ENCODE measurements at regions not wholly inside any gene's neighbourhood (a gene's known extent, or its start where the extent isn't known, plus 50 kb on each side); places are given as distances from the start of the nearest gene placed in this dataset.

GRCh38 chr15:25169318-25169717 lies 214.5 kb downstream of the SNRPN start:
- H3K4me2 ChIP-seq (ENCODE audit: low read length) = no peak overlapping the region
- H4K20me1 ChIP-seq (ENCODE audit: insufficient read depth) = no peaks in the 10 kb centered on the region
- no peaks in the 10 kb centered on the region for H3F3A ChIP-seq (ENCODE audit: insufficient read depth, low read length, poor library complexity, severe bottlenecking)
- no peaks in the 10 kb centered on the region for H3K36me3 ChIP-seq (ENCODE audit: insufficient read depth, low read length)
- no peaks in the 10 kb centered on the region for H3K27me3 ChIP-seq (ENCODE audit: insufficient read depth, low read depth, low read length)
- TF ChIP-seq MXI1 (conservative IDR thresholded peaks at IDR 0.05; ENCODE audit: poor library complexity, severe bottlenecking) (no peak), SMC3 (conservative IDR thresholded peaks at IDR 0.05; ENCODE audit: poor library complexity) (no peak)
- H3K9me2 ChIP-seq (ENCODE audit: insufficient read depth, low read length) = no peaks in the 10 kb centered on the region
- H3K79me2 ChIP-seq (replicated peaks; ENCODE audit: insufficient read depth, low read length) = no peaks in the 10 kb centered on the region
- H3K9me3 ChIP-seq (ENCODE audit: low read length) = peaks cover 8% of the 10 kb centered on the region
- H3K27ac ChIP-seq (ENCODE audit: low read length) = no peak overlapping the region
- H3K4me3 ChIP-seq (ENCODE audit: low read length) = no peak overlapping the region
- no peak overlapping the region for H3K9ac ChIP-seq (ENCODE audit: low read length)
- no peak overlapping the region for H2AFZ ChIP-seq (ENCODE audit: low read depth, low read length)

- Histone ChIP-seq H3K9me2 (ENCODE audit: insufficient read depth, low read length) (no peaks in the 10 kb centered on the region), H2AFZ (ENCODE audit: low read depth, low read length) (no peak overlapping the region), H3K4me2 (ENCODE audit: low read length) (no peak overlapping the region), H3K36me3 (ENCODE audit: insufficient read depth, low read length) (no peaks in the 10 kb centered on the region), H3K27me3 (ENCODE audit: insufficient read depth, low read depth, low read length) (no peaks in the 10 kb centered on the region), H3K9me3 (ENCODE audit: low read length) (peaks cover 8% of the 10 kb centered on the region), H3K27ac (ENCODE audit: low read length) (no peak overlapping the region), H4K20me1 (ENCODE audit: insufficient read depth) (no peaks in the 10 kb centered on the region), H3K79me2 (replicated peaks; ENCODE audit: insufficient read depth, low read length) (no peaks in the 10 kb centered on the region), H3K4me3 (ENCODE audit: low read length) (no peak overlapping the region), H3K9ac (ENCODE audit: low read length) (no peak overlapping the region), H3F3A (ENCODE audit: insufficient read depth, low read length, poor library complexity, severe bottlenecking) (no peaks in the 10 kb centered on the region)
- TF ChIP-seq SMC3 (conservative IDR thresholded peaks at IDR 0.05; ENCODE audit: poor library complexity) (no peak), REST (IDR thresholded peaks at IDR 0.05; ENCODE audit: borderline replicate concordance) (no peak), RAD21 (conservative IDR thresholded peaks at IDR 0.05) (no peak), TAF1 (IDR thresholded peaks at IDR 0.05; ENCODE audit: low read depth) (no peak), CTCF (IDR thresholded peaks at IDR 0.05; ENCODE audit: poor library complexity, severe bottlenecking) (no peak), MXI1 (conservative IDR thresholded peaks at IDR 0.05; ENCODE audit: poor library complexity, severe bottlenecking) (no peak), EZH2 (IDR thresholded peaks at IDR 0.05; ENCODE audit: borderline replicate concordance, insufficient read depth, low read length, poor library complexity, severe bottlenecking) (no peak), POLR2AphosphoS5 (IDR thresholded peaks at IDR 0.05) (no peak)
Observed at GRCh38 chr15:25170113-25170731, 215.4 kb downstream of the SNRPN start.

- no peak overlapping the region for H3K9ac ChIP-seq (ENCODE audit: low read length)
- no peaks in the 10 kb centered on the region for H4K20me1 ChIP-seq (ENCODE audit: insufficient read depth)
- H2AFZ ChIP-seq (ENCODE audit: low read depth, low read length) = no peak overlapping the region
- no peak for TF ChIP-seq EZH2 (IDR thresholded peaks at IDR 0.05; ENCODE audit: borderline replicate concordance, insufficient read depth, low read length, poor library complexity, severe bottlenecking)
- H3K4me3 ChIP-seq (ENCODE audit: low read length) = no peak overlapping the region
- H3K27me3 ChIP-seq (ENCODE audit: insufficient read depth, low read depth, low read length) = no peaks in the 10 kb centered on the region
- no peaks in the 10 kb centered on the region for H3K9me2 ChIP-seq (ENCODE audit: insufficient read depth, low read length)
- peaks cover 8% of the 10 kb centered on the region for H3K9me3 ChIP-seq (ENCODE audit: low read length)
- H3K4me2 ChIP-seq (ENCODE audit: low read length) = no peak overlapping the region
- H3K79me2 ChIP-seq (replicated peaks; ENCODE audit: insufficient read depth, low read length) = no peaks in the 10 kb centered on the region
- no peaks in the 10 kb centered on the region for H3K36me3 ChIP-seq (ENCODE audit: insufficient read depth, low read length)
- H3F3A ChIP-seq (ENCODE audit: insufficient read depth, low read length, poor library complexity, severe bottlenecking) = no peaks in the 10 kb centered on the region
- H3K27ac ChIP-seq (ENCODE audit: low read length) = no peak overlapping the region
Observed at GRCh38 chr15:25170781-25171110, 216.0 kb downstream of the SNRPN start.
